K562 (cell line): ENCODE measurements at regions not wholly inside any gene's neighbourhood (a gene's known extent, or its start where the extent isn't known, plus 50 kb on each side); places are given as distances from the start of the nearest gene placed in this dataset.

Experiments used
- CTCF ChIP-seq, 3 experiments: IDR thresholded peaks in 2 of 3; conservative IDR thresholded peaks in 1 of 3; 2 replicates each; pipeline ENCODE4 v1.5.1; 2011 to 2012; ENCODE audit warnings: low read length in 3 of 3, mild to moderate bottlenecking in 3 of 3, control low read depth in 2 of 3, improper control_type of control experiment in 1 of 3, inconsistent platforms in 1 of 3, low read depth in 1 of 3, mixed read lengths in 1 of 3, moderate library complexity in 1 of 3; ENCODE audit not compliant: insufficient read depth in 2 of 3
- EP300 ChIP-seq: IDR thresholded peaks from 2 replicates; pipeline ENCODE4 v1.6.1; 2012; ENCODE audit warnings: low read length, improper control_type of control experiment
- JUNB ChIP-seq: fragments of 450-650 bp; formaldehyde crosslinking; conservative IDR thresholded peaks from 2 replicates; pipeline ENCODE4 v1.4.0; 2020; ENCODE audit warnings: mild to moderate bottlenecking
- MAFF ChIP-seq: IDR thresholded peaks from 2 replicates; pipeline ENCODE4 v1.6.1; 2012; ENCODE audit warnings: low read length, improper control_type of control experiment
- ZNF318 ChIP-seq, 2 experiments: fragments of 450-650 bp; IDR thresholded peaks; 2 replicates each; pipeline ENCODE4 v1.6.1; 2016; ENCODE audit warnings: mild to moderate bottlenecking in 2 of 2, borderline replicate concordance in 1 of 2, low read depth in 1 of 2, moderate library complexity in 1 of 2

- no peak for TF ChIP-seq MAFF
- TF ChIP-seq ZNF318 (IDR thresholded peaks at IDR 0.05; ENCODE audit: borderline replicate concordance in 1 of 2, low read depth in 1 of 2): no peak
- TF ChIP-seq JUNB (CRISPR knock-in tag): no peak
- TF ChIP-seq CTCF (IDR thresholded peaks at IDR 0.05 in 2 of 3, conservative IDR thresholded peaks at IDR 0.05 in 1 of 3; ENCODE audit: insufficient read depth in 2 of 3, low read depth in 1 of 3, low read length in 3 of 3): no peak
- TF ChIP-seq EP300: no peak
Observed at GRCh38 chrX:43255596-43255995, 400.5 kb upstream of the MAOA start.
